K562 (cell line): ENCODE measurements at regions not wholly inside any gene's neighbourhood (a gene's known extent, or its start where the extent isn't known, plus 50 kb on each side); places are given as distances from the start of the nearest gene placed in this dataset.

Experiments
- ATAC-seq: fragments of 200-7000 bp; cut with Tn5 transposase; 3 replicates; pipeline ENCODE4 v1.9.1; 2020; ENCODE audit warnings: moderate library complexity
- BruUV-seq: library from RNA; stranded (reverse); fragments of 400-500 nt; replicated peaks from 2 replicates; lab custom pipeline; 2021; lab: Mats Ljungman, UMichigan
- CTCF ChIA-PET: fragments of 300-600 bp; formaldehyde crosslinking; extraction: SDS; loops from one replicate; lab custom pipeline; 2021; ENCODE audit warnings: low intra/inter-chr PET ratio; lab: Yijun Ruan, JAX
- POLR2A ChIA-PET: fragments of 300-600, 350-650 bp; sonication (Branson Sonifier 250); formaldehyde crosslinking; extraction: SDS; loops from one replicate; lab custom pipeline; 2021; ENCODE audit warnings: antibody characterized with exemption, inconsistent platforms; lab: Yijun Ruan, JAX
- DNase-seq, 4 experiments: peaks; one replicate each; pipeline versions ENCODE4 v3.0.0 to v3.0.0-alpha.2; 2011 to 2018; ENCODE audit warnings: low spot score in 3 of 4, mixed read lengths in 3 of 4; ENCODE audit errors: extremely low read depth in 1 of 4
- FAIRE-seq: peaks from 2 replicates; lab custom pipeline; 2011; peaks lifted over from hg19 to GRCh38; lab: Jason Lieb, UNC
- H2AFZ ChIP-seq: 2 replicates; pipeline ENCODE4 v1.6.0; 2011; ENCODE audit warnings: low read depth, low read length, control low read depth, inconsistent platforms
- H3K27ac ChIP-seq: fragments of 200-600 bp; 3 replicates; pipeline ENCODE4 v1.8.0; 2011; ENCODE audit warnings: low read depth, mild to moderate bottlenecking, control low read depth, inconsistent platforms, low read length, moderate library complexity, mixed read lengths; ENCODE audit errors: extremely low read depth
- H3K27me3 ChIP-seq, 2 experiments: fragments of 300-600 bp in 1 of 2; 2 replicates in 1 of 2; 3 replicates in 1 of 2; pipeline versions ENCODE4 v1.6.0 to v1.8.0; 2011; ENCODE audit warnings: inconsistent platforms in 2 of 2, low read length in 2 of 2, mild to moderate bottlenecking in 1 of 2, mixed read lengths in 1 of 2, moderate library complexity in 1 of 2; ENCODE audit not compliant: control insufficient read depth in 2 of 2, insufficient read depth in 2 of 2
- H3K36me3 ChIP-seq: fragments of 300-600 bp; 3 replicates; pipeline ENCODE4 v1.8.0; 2011; ENCODE audit warnings: mild to moderate bottlenecking, low read length, inconsistent platforms; ENCODE audit not compliant: control insufficient read depth, insufficient read depth
- H3K4me1 ChIP-seq, 2 experiments: fragments of 200-600 bp in 1 of 2; replicated peaks in 1 of 2; 2 replicates in 1 of 2; 3 replicates in 1 of 2; pipeline versions ENCODE4 v1.5.1 to v1.8.0; 2011; ENCODE audit warnings: inconsistent platforms in 2 of 2, low read length in 2 of 2, mild to moderate bottlenecking in 1 of 2, mixed read lengths in 1 of 2, moderate library complexity in 1 of 2; ENCODE audit not compliant: control insufficient read depth in 2 of 2, insufficient read depth in 2 of 2
- H3K4me2 ChIP-seq: 2 replicates; pipeline ENCODE4 v1.6.1; 2011; ENCODE audit warnings: low read length, control low read depth, inconsistent platforms, mixed read lengths; ENCODE audit not compliant: insufficient read depth
- H3K4me3 ChIP-seq: fragments of 200-600 bp; sonication (generic), shearing (Covaris generic); 2 replicates; pipeline ENCODE4 v1.5.1; 2016; ENCODE audit warnings: control low read depth, inconsistent platforms
- H3K79me2 ChIP-seq: fragments of 200-600 bp; 3 replicates; pipeline ENCODE4 v1.8.0; 2011; ENCODE audit warnings: low read length, inconsistent platforms; ENCODE audit not compliant: control insufficient read depth, insufficient read depth
- H3K9ac ChIP-seq, 2 experiments: 2 replicates each; pipeline versions ENCODE4 v1.6.0 to v1.6.1; 2011; ENCODE audit warnings: low read depth in 2 of 2, low read length in 2 of 2, control low read depth in 1 of 2, inconsistent platforms in 1 of 2, mild to moderate bottlenecking in 1 of 2, mixed read lengths in 1 of 2; ENCODE audit not compliant: insufficient read depth in 1 of 2
- H3K9me1 ChIP-seq: one replicate; pipeline ENCODE4 v1.6.0; 2011; ENCODE audit warnings: inconsistent platforms, mild to moderate bottlenecking, low read length, moderate library complexity; ENCODE audit not compliant: control insufficient read depth, insufficient read depth
- H3K9me3 ChIP-seq: replicated peaks from 2 replicates; pipeline ENCODE4 v1.5.1; 2011; ENCODE audit warnings: low read depth, low read length, inconsistent platforms; ENCODE audit not compliant: control insufficient read depth, insufficient read depth
- H4K20me1 ChIP-seq: replicated peaks from 2 replicates; pipeline ENCODE4 v1.6.1; 2011; ENCODE audit warnings: low read length, inconsistent platforms, mixed read lengths; ENCODE audit not compliant: control insufficient read depth, insufficient read depth
- CBX2 ChIP-seq: fragments of 200-600 bp; sonication (generic); IDR thresholded peaks from one replicate; pipeline ENCODE4 v1.6.1; 2012; ENCODE audit warnings: mild to moderate bottlenecking, low read length, inconsistent platforms; ENCODE audit not compliant: insufficient read depth, poor library complexity, severe bottlenecking
- CEBPB ChIP-seq: fragments of 450-650 bp; IDR thresholded peaks from 2 replicates; pipeline ENCODE4 v1.6.1; 2016; ENCODE audit warnings: missing genetic modification characterization, missing compliant biosample characterization
- CEBPG ChIP-seq, 3 experiments: fragments of 200-800 bp in 1 of 3; sonication (Bioruptor generic) in 1 of 3; sonication (generic) in 1 of 3; formaldehyde crosslinking in 1 of 3; IDR thresholded peaks in 2 of 3; conservative IDR thresholded peaks in 1 of 3; 2 replicates each; pipeline versions ENCODE4 v1.6.1 to v1.8.0; 2016 to 2022; ENCODE audit warnings: missing compliant biosample characterization in 2 of 3, missing genetic modification characterization in 2 of 3, mild to moderate bottlenecking in 1 of 3, missing genetic modification reagents in 1 of 3
- DNMT1 ChIP-seq: fragments of 450-650 bp; IDR thresholded peaks from 2 replicates; pipeline ENCODE4 v1.6.1; 2016; ENCODE audit warnings: antibody characterized with exemption, mild to moderate bottlenecking
- MIER1 ChIP-seq: fragments of 450-650 bp; IDR thresholded peaks from 2 replicates; pipeline ENCODE4 v1.6.1; 2016; ENCODE audit warnings: antibody characterized with exemption, mild to moderate bottlenecking, low read depth
- OTX1 ChIP-seq: fragments of 450-650 bp; formaldehyde crosslinking; IDR thresholded peaks from 2 replicates; pipeline ENCODE4 v1.4.0; 2022; ENCODE audit warnings: mild to moderate bottlenecking
- SNIP1 ChIP-seq: fragments of 450-650 bp; IDR thresholded peaks from 2 replicates; pipeline ENCODE4 v1.7.1; 2017; ENCODE audit warnings: low read depth, mild to moderate bottlenecking
- WGBS: fragments of 100-300 bp; shearing (Covaris generic); methylation state at CpG from one replicate; pipeline ENCODE4 v1.1.6; 2016; ENCODE audit warnings: low coverage, mixed read lengths; ENCODE audit not compliant: insufficient coverage; ENCODE audit errors: missing lambda C conversion rate; 5-methylcytosine and 5-hydroxymethylcytosine counted together
- in situ Hi-C: fragments of 300-500 bp; cut with MboI; formaldehyde crosslinking; loops from 4 replicates; pipeline ENCODE4 v1.15.0; 2018; ENCODE audit warnings: inconsistent platforms, mixed read lengths
- intact Hi-C: fragments of 100-400 bp; cut with micrococcal nuclease; formaldehyde crosslinking; loops from 2 replicates; pipeline ENCODE4 v1.14.2; 2022
- TF ChIP-seq, protein P1 (sequence below): fragments of 450-650 bp; IDR thresholded peaks from 2 replicates; pipeline ENCODE4 v1.6.1; 2016; ENCODE audit warnings: missing biosample characterization, missing genetic modification characterization
- TF ChIP-seq, protein P2 (sequence below): sonication (generic); formaldehyde crosslinking; IDR thresholded peaks from 2 replicates; pipeline ENCODE4 v1.8.0; 2022; ENCODE audit warnings: mild to moderate bottlenecking, missing genetic modification reagents

DNA sequence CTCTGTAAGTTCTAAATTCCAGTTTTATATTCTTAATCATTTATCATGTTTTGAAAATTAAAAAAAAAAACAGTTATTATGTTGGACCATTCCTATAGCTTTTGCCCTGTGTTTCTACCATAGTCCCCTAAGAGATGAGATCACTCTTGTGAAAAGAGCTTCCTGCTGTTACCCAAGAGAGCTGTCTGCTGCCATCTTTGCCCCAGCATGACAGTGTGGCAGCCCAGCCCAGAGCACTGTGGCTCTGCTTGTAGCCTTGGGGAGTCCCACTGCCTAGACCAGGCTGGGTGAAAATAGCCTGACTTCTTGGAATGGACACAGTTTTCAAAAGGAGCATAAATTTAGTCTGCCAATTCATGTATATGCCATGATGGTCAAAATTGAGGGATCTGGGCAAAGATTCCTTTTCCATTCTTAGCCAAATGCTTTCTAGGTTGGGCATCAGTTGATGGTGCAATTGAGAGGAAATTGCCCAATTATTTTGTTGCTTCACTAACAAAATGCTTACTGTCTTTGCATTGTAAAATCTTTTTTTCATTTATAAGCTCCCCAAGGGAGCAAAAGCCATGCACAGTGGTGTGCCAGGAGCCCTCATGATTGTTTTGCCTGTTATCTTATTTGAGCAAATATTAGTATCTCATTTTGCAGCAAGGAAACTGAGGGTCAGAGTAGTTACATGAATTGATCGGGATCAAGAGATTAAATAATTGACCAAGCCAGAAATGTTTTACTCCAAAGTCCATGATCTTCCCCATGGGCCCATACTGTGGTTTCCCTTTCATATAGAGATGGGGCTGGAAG, 72.8 kb downstream of the ETS2 start (continued):
- TF ChIP-seq, protein P1, sequence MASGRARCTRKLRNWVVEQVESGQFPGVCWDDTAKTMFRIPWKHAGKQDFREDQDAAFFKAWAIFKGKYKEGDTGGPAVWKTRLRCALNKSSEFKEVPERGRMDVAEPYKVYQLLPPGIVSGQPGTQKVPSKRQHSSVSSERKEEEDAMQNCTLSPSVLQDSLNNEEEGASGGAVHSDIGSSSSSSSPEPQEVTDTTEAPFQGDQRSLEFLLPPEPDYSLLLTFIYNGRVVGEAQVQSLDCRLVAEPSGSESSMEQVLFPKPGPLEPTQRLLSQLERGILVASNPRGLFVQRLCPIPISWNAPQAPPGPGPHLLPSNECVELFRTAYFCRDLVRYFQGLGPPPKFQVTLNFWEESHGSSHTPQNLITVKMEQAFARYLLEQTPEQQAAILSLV (tag): no peak
- TF ChIP-seq CBX2 (no peak), MIER1 (no peak), OTX1 (CRISPR knock-in tag) (no peak)
- TF ChIP-seq, protein P2, sequence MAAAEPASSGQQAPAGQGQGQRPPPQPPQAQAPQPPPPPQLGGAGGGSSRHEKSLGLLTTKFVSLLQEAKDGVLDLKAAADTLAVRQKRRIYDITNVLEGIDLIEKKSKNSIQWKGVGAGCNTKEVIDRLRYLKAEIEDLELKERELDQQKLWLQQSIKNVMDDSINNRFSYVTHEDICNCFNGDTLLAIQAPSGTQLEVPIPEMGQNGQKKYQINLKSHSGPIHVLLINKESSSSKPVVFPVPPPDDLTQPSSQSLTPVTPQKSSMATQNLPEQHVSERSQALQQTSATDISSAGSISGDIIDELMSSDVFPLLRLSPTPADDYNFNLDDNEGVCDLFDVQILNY (CRISPR knock-in tag): no peak

DNA sequence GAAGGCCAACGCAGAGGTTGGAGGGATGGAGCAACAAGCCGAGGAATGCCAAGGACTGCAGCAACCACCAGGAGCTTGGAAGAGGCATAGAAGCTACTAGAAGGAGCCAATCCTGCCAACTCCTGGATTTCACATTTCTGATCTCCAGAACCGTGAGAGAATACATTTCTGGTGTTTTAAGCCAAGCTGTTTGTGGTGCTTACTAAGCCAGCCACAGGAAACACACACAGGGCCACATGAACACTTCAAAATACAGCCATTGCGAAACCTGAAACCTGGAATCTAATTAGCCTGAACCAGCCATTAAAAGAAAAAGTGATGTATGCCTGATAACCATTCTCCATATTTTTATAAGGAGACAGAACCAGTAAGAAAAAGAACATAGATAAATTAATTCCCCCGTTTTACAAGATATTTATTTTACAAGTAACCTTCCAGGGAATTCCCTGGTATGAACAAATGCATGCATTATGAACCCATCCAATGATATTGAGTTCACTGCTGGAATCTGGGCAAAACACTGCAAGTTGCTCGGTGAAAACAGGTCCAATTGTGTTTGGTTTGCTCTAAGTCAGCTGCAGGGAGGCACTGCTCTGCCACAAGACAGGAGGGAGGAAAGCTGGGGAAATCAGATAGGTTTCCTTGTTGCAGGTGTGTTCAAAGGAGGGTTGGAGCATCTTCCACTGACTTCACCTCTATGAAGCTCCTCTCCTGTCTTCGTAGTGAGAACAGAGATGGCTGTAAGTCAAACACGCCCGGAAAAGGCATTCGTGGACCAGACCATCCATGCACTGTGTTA, 70.2 kb downstream of the ETS2 start:
- Histone ChIP-seq H3K9ac (no peak overlapping the region), H3K9me1 (no peaks in the 10 kb centered on the region)
- TF ChIP-seq DNMT1 (no peak), CEBPB (peak; percentile 43; the same call in 1 of the 2 replicates), CEBPG (CRISPR knock-in tag; IDR thresholded peaks at IDR 0.05) (no peak), CEBPG (tag; conservative IDR thresholded peaks at IDR 0.05 in 1 of 2, IDR thresholded peaks at IDR 0.05 in 1 of 2) (peak in 1 of 2 experiments; percentile 45; a peak in 1 of 4 replicates), SNIP1 (no peak)
- TF ChIP-seq, all 486 proteins: peak for 2
- no peak overlapping the region for H3K27ac ChIP-seq
- ATAC-seq (no peak; the same call in 2 of the 3 replicates), FAIRE-seq (no peak), DNase-seq (no peak)
- in situ Hi-C loops: no loop called here
- no peaks in the 10 kb centered on the region for H3K9me3 ChIP-seq
- POLR2A ChIA-PET: interaction anchor here (0.5 to 1.5 kb wide), 3 partner anchors 8 to 1321 kb away, joined by 4 to 6 read pairs (median 4); no protein-coding TSS in a partner anchor
- no peak overlapping the region for H3K4me3 ChIP-seq
- intact Hi-C loops: no loop called here
- no peaks in the 10 kb centered on the region for H3K36me3 ChIP-seq
- CTCF ChIA-PET: no interaction called here
- H2AFZ ChIP-seq: no peak overlapping the region
- no peaks in the 10 kb centered on the region for H3K4me1 ChIP-seq
- BruUV-seq: no TSS peak
- WGBS: 3% methylated on average over 10 of the region's 10 CpGs
- H3K79me2 ChIP-seq: no peaks in the 10 kb centered on the region
- no peak overlapping the region for H3K4me2 ChIP-seq
- peaks cover 3 to 12% of the 10 kb centered on the region in 2 experiments; a peak in 4 of 5 replicates for H3K27me3 ChIP-seq
- H4K20me1 ChIP-seq: no peaks in the 10 kb centered on the region
